GM12874 (cell line): ENCODE measurements at regions not wholly inside any gene's neighbourhood (a gene's known extent, or its start where the extent isn't known, plus 50 kb on each side); places are given as distances from the start of the nearest gene placed in this dataset.

Experiments used
- TF ChIP-seq, protein P1 (sequence below): IDR thresholded peaks from 2 replicates; pipeline ENCODE4 v1.5.1; 2011; ENCODE audit warnings: low read depth, mild to moderate bottlenecking, control low read depth, low read length, moderate library complexity; ENCODE audit not compliant: insufficient read depth

DNA sequence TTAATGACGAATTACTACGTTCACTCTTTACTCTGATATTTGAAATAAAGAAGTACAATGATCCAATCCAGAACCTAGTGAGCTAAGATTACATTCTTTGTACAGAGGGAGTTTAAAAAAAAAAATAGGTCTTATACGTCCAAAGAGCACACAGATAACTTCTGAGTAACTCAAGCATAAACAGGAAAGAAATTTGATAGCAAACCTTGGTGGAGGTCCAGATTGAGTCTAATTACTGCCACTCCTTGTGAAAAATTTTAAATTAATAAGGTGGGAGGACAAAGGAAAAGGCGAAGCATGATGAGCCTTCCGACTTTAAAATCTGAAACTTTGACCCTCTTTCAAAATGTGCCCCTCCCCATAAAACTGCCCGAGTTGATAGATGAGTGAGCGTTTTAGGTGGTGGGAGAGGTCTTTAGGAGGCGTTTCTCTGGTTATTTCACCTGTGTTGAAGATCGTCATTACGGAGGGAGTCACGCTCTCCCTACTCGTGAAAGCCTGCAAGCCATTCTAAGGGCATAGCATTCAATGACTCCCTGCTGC, 127.0 kb upstream of the ROBO2 start:
- TF ChIP-seq, protein P1, sequence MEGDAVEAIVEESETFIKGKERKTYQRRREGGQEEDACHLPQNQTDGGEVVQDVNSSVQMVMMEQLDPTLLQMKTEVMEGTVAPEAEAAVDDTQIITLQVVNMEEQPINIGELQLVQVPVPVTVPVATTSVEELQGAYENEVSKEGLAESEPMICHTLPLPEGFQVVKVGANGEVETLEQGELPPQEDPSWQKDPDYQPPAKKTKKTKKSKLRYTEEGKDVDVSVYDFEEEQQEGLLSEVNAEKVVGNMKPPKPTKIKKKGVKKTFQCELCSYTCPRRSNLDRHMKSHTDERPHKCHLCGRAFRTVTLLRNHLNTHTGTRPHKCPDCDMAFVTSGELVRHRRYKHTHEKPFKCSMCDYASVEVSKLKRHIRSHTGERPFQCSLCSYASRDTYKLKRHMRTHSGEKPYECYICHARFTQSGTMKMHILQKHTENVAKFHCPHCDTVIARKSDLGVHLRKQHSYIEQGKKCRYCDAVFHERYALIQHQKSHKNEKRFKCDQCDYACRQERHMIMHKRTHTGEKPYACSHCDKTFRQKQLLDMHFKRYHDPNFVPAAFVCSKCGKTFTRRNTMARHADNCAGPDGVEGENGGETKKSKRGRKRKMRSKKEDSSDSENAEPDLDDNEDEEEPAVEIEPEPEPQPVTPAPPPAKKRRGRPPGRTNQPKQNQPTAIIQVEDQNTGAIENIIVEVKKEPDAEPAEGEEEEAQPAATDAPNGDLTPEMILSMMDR = no peak

DNA sequence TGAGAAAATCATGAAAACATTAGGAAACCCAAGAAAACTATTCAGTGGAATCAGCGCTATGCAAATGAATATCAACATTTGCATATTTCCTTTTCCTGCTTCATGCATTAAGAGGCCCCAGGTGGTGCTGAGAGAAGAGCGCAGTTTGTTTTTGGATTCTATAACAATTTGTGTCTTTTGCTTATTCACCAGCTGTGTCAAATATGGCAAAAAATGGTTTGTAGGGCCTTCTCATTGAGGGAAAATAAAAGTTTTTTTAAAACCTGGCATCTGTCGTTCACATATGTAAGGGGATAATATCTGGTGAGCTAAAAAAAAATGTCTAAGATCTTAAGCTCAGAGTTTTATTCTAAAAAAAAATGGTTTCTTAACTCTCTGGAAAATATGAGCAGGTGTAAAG, 122.5 kb upstream of the ROBO2 start:
- TF ChIP-seq, protein P1 = no peak

DNA sequence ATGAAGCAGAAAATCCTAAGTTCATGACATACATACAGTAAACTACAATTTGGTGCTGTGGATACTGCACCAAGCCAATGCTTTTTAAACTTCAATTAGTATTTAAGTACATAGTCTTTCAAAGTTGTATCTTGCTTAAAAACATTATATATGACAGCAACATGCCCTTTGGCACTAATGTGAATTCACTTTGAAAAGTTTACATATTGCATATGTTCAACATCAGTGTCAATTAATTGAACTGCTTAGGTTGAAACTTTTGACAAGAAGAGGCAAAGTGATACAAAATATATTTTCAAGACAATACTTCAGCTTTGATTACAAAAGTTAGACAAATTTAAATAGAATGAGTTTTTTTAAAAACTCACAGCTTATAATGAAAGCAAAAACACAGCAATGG, 119.4 kb upstream of the ROBO2 start:
- TF ChIP-seq, protein P1 = no peak

DNA sequence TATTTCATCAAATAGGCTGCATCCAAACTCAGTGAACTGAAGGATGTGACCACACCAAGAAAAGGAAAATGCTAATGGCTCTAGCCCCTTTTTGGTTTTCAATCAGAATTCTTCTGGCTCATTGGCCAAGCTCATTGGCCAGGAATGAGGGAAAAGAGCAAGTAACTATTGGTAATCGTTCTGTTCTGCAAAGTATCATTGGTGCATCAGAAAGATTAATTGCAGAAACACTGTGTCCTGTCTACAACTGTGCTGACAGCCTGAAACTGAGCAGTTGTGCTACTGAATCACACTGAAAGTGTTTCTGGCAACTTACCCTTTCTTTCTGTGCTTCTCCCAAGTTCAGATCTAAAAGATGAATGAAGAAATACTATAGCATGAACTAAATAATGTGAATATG, 116.4 kb upstream of the ROBO2 start:
- TF ChIP-seq, protein P1 = no peak

DNA sequence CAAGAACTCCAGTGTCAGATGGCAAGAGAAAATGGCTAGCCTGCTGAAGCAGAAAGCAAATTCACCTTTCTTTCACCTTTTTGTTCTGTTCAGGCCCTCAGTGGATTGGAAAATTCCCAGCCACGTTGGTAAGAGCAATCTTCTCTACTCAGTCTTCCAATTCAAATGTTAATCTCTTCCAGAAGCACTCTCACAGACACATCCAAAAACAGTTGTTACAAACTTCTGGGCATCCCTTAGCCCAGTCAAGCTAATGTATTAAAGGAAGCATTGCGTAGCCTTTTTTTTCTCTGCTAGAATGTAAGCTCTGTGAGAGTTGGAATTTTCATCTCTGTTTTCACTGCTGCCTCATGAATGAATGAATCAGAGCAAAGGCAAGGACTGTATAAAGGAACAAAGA, 109.2 kb upstream of the ROBO2 start:
- TF ChIP-seq, protein P1 = no peak

DNA sequence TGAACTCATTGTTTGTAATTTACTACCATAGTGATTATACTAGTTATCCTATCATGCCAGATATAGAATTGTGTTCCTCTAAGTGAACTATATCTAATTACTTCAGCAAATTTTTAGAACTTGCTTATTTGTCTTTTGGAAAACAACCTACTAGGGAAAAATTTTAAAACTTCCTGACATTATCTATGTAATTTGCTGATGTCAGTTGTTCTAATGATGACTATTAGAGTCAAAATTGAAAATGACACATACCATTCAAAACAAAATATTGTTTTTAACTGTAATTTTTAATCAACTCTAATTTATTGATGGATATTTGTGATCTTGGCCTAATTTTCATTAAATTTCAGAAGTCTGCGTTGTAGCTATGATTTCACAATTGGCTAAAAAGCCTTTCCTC, 106.7 kb upstream of the ROBO2 start:
- TF ChIP-seq, protein P1 = no peak

DNA sequence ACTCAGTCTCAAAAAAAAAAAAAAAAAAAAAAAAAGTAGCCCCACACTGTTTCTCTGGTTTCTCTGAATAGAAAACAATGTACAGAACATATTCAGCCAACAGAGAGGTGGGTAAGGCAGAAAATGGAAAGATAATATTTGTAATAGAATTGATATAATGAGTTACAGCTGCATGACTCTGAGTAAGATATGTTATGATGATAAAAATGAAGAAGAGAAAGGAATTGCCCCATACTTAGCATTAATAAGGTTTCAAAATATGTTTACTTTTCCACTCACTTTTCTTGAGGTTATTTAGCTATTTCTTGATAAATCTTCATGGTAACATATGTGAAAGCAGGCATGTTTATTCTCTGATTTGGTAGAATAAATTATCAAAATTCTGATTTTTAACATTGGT, 100.9 kb upstream of the ROBO2 start:
- TF ChIP-seq, protein P1 = no peak
